ENCODE measurements at regions not wholly inside any gene's neighbourhood (a gene's known extent, or its start where the extent isn't known, plus 50 kb on each side); places are given as distances from the start of the nearest gene placed in this dataset.

DNA sequence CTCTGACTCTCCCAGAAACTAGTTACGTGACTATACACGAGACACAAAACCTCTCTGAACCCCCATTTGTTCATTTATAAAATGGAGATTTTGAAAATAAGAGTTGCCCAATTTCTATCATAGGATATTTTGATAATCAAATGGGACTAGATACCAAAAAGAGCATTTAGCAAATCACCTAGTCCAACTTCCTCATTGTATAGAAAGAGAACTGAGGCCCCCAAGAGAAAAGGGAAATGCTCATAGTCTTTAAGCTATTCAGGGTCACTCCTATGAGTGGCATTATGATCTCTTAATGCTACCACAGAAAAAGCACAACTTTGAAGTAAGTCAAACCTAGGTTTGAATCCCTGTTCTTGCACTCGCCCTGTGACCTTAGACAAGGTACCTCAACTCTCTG is 62.7 kb downstream of the BMP15 start:
- TF ChIP-seq, protein P1, sequence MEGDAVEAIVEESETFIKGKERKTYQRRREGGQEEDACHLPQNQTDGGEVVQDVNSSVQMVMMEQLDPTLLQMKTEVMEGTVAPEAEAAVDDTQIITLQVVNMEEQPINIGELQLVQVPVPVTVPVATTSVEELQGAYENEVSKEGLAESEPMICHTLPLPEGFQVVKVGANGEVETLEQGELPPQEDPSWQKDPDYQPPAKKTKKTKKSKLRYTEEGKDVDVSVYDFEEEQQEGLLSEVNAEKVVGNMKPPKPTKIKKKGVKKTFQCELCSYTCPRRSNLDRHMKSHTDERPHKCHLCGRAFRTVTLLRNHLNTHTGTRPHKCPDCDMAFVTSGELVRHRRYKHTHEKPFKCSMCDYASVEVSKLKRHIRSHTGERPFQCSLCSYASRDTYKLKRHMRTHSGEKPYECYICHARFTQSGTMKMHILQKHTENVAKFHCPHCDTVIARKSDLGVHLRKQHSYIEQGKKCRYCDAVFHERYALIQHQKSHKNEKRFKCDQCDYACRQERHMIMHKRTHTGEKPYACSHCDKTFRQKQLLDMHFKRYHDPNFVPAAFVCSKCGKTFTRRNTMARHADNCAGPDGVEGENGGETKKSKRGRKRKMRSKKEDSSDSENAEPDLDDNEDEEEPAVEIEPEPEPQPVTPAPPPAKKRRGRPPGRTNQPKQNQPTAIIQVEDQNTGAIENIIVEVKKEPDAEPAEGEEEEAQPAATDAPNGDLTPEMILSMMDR (conservative IDR thresholded peaks at IDR 0.05; ENCODE audit: low read depth, low read length), result no peak
- no peak for TF ChIP-seq EZH2 (IDR thresholded peaks at IDR 0.05; ENCODE audit: borderline replicate concordance, low read depth, low read length, poor library complexity, severe bottlenecking)
